Pancreas (tissue), 10 donors: ENCODE measurements at regions not wholly inside any gene's neighbourhood (a gene's known extent, or its start where the extent isn't known, plus 50 kb on each side); places are given as distances from the start of the nearest gene placed in this dataset.

Experiments
- ATAC-seq, 4 donors: fragments of 200-7000 bp; cut with Tn5 transposase; one replicate each; pipeline versions ENCODE4 v1.8.0 to v1.9.1; 2020; ENCODE audit warnings: mild to moderate bottlenecking in 4 of 4, moderate library complexity in 4 of 4
- DNase-seq, 6 donors: peaks; one replicate each; pipeline ENCODE4 v3.0.0-alpha.2; 2020
- FAIRE-seq: peaks from 2 replicates; lab custom pipeline; 2012; peaks lifted over from hg19 to GRCh38; lab: Jason Lieb, UNC
- H3K27ac ChIP-seq, 4 donors: fragments of 200-600 bp; sonication (generic); 1 replicate in 3 of 4; 2 replicates in 1 of 4; pipeline versions ENCODE4 v1.5.0 to v1.8.0; 2020
- H3K27me3 ChIP-seq, 4 donors: fragments of 200-600 bp; one replicate each; pipeline ENCODE4 v1.8.0; 2021
- H3K36me3 ChIP-seq, 3 donors: fragments of 200-600 bp; sonication (generic) in 1 of 3; one replicate each; pipeline versions ENCODE4 v1.5.0 to v1.8.0; 2020 to 2021
- H3K4me1 ChIP-seq, 3 donors: fragments of 200-600 bp; one replicate each; pipeline ENCODE4 v1.8.0; 2021
- H3K4me3 ChIP-seq, 4 donors: fragments of 200-600 bp; sonication (generic) in 2 of 4; one replicate each; pipeline versions ENCODE4 v1.5.0 to v1.8.0; 2020 to 2021
- H3K9me3 ChIP-seq, 4 donors: fragments of 200-600 bp; one replicate each; pipeline ENCODE4 v1.8.0; 2021
- CTCF ChIP-seq, 4 donors: fragments of 200-600 bp; sonication (generic) in 3 of 4; IDR thresholded peaks; one replicate each; pipeline versions ENCODE4 v1.5.0 to v1.8.0; 2021; ENCODE audit warnings: antibody characterized with exemption in 4 of 4
- WGBS, 2 donors: extraction: QIAGEN DNeasy Blood & Tissue Kit; methylation state at CpG; one replicate each; pipeline ENCODE4 v1.1.7; 2013; 5-methylcytosine and 5-hydroxymethylcytosine counted together
- intact Hi-C, 3 donors: fragments of 100-400 bp; cut with DNase I; formaldehyde crosslinking; loops; one replicate each; pipeline versions ENCODE4 v1.11.1 to v1.14.2; 2022
- donor health status: healthy with polysubstance abuse.
- donor health status: DM: no; HTN: no; CAD: no; lungs with moderate emphysema.
- donor health status: DM: no; HTN: no; CAD: no.
- donor health status: control.
- donor health status: control.
- donor health status: Bipolar disorder and iron deficiency.
- donor health status: DM: yes; HTN: yes; CAD: no.
- donor health status: DM: no; HTN: no; CAD: no.
- donor health status: DM: no; HTN: no; CAD: no.
- donor health status: DM: yes; HTN: yes; CAD: no.

GRCh38 chr5:120257358-120257971 lies 206.6 kb upstream of the PRR16 start:
- no peak overlapping the region for H3K27ac ChIP-seq
- no peaks in the 10 kb centered on the region for H3K4me1 ChIP-seq
- TF ChIP-seq CTCF (IDR thresholded peaks at IDR 0.05), result no peak
- no peaks in the 10 kb centered on the region for H3K27me3 ChIP-seq
- H3K4me3 ChIP-seq, result no peak overlapping the region
- DNase-seq (no peak), FAIRE-seq (no peak), ATAC-seq (no peak)
- H3K9me3 ChIP-seq, result no peaks in the 10 kb centered on the region
- H3K36me3 ChIP-seq, result no peaks in the 10 kb centered on the region
- intact Hi-C loops, result no loop called here
- 52 to 59% methylated on average over 3 of the region's 3 CpGs for WGBS, 2 donors

- Histone ChIP-seq H3K27ac (no peak overlapping the region), H3K36me3 (no peaks in the 10 kb centered on the region), H3K27me3 (no peaks in the 10 kb centered on the region), H3K9me3 (no peaks in the 10 kb centered on the region), H3K4me3 (no peak overlapping the region), H3K4me1 (no peaks in the 10 kb centered on the region)
- peak in 3 of 4 donors; percentile 36 to 62 (median 51) for ATAC-seq
- intact Hi-C loops, result no loop called here
- 50 to 52% methylated on average over 4 of the region's 4 CpGs for WGBS, 2 donors
- no peak for FAIRE-seq
- no peak for TF ChIP-seq CTCF (IDR thresholded peaks at IDR 0.05)
- no peak for DNase-seq
Observed at GRCh38 chr5:120258123-120258522, 206.0 kb upstream of the PRR16 start.

GRCh38 chr5:120260651-120261050 lies 203.4 kb upstream of the PRR16 start:
- no peaks in the 10 kb centered on the region for H3K4me1 ChIP-seq
- H3K27ac ChIP-seq, result no peak overlapping the region
- H3K36me3 ChIP-seq, result no peaks in the 10 kb centered on the region
- H3K27me3 ChIP-seq, result no peaks in the 10 kb centered on the region
- DNase-seq (no peak), ATAC-seq (no peak), FAIRE-seq (no peak)
- WGBS, 2 donors, result 66 to 69% methylated on average over 1 of the region's 1 CpG
- TF ChIP-seq CTCF (IDR thresholded peaks at IDR 0.05), result no peak
- no peak overlapping the region for H3K4me3 ChIP-seq
- intact Hi-C loops, result no loop called here
- H3K9me3 ChIP-seq, result no peaks in the 10 kb centered on the region

GRCh38 chr5:120270498-120270897 lies 193.6 kb upstream of the PRR16 start:
- ATAC-seq (no peak), FAIRE-seq (no peak), DNase-seq (no peak)
- TF ChIP-seq CTCF (IDR thresholded peaks at IDR 0.05), result no peak
- Histone ChIP-seq H3K27ac (no peak overlapping the region), H3K9me3 (no peaks in the 10 kb centered on the region), H3K4me1 (no peaks in the 10 kb centered on the region), H3K27me3 (no peaks in the 10 kb centered on the region), H3K4me3 (no peak overlapping the region), H3K36me3 (no peaks in the 10 kb centered on the region)
- WGBS, 2 donors, result 62 to 66% methylated on average over 2 of the region's 2 CpGs
- intact Hi-C loops, result no loop called here

GRCh38 chr5:120293796-120294195 lies 170.3 kb upstream of the PRR16 start:
- no peaks in the 10 kb centered on the region for H3K36me3 ChIP-seq
- FAIRE-seq, result no peak
- DNase-seq, result no peak
- no peak for TF ChIP-seq CTCF (IDR thresholded peaks at IDR 0.05)
- 42 to 58% methylated on average over 3 of the region's 3 CpGs for WGBS, 2 donors
- H3K4me1 ChIP-seq, result no peaks in the 10 kb centered on the region
- H3K27ac ChIP-seq, result no peak overlapping the region
- H3K4me3 ChIP-seq, result no peak overlapping the region
- H3K27me3 ChIP-seq, result no peaks in the 10 kb centered on the region
- intact Hi-C loops, result no loop called here
- no peaks in the 10 kb centered on the region for H3K9me3 ChIP-seq
- no peak for ATAC-seq
